ENCODE measurements at regions not wholly inside any gene's neighbourhood (a gene's known extent, or its start where the extent isn't known, plus 50 kb on each side); places are given as distances from the start of the nearest gene placed in this dataset.

- Histone ChIP-seq H3K9me2 (replicated peaks; ENCODE audit: insufficient read depth, low read length) (no peaks in the 10 kb centered on the region), H3K9me3 (ENCODE audit: insufficient read depth, low read length) (no peaks in the 10 kb centered on the region), H3K27ac (ENCODE audit: low read depth, low read length) (no peak overlapping the region), H3F3A (ENCODE audit: insufficient read depth) (no peaks in the 10 kb centered on the region), H3K27me3 (ENCODE audit: low read length) (no peaks in the 10 kb centered on the region), H3K4me3 (ENCODE audit: insufficient read depth, low read length, poor library complexity, severe bottlenecking) (no peak overlapping the region), H2AFZ (ENCODE audit: low read depth, low read length, severe bottlenecking) (no peak overlapping the region), H3K9ac (ENCODE audit: low read length) (no peak overlapping the region), H3K4me2 (ENCODE audit: low read depth, low read length, poor library complexity, severe bottlenecking) (no peak overlapping the region), H3K79me2 (ENCODE audit: insufficient read depth, low read length) (no peaks in the 10 kb centered on the region), H3K36me3 (ENCODE audit: low read length) (no peaks in the 10 kb centered on the region), H4K20me1 (ENCODE audit: low read depth, low read length) (no peaks in the 10 kb centered on the region)
- TF ChIP-seq EZH2phosphoT487 (conservative IDR thresholded peaks at IDR 0.05; ENCODE audit: low read length), result no peak
- TF ChIP-seq CTCF (IDR thresholded peaks at IDR 0.05; ENCODE audit: insufficient read depth, low read length, poor library complexity, severe bottlenecking), result no peak
Observed at GRCh38 chr10:61115897-61116296, 171.9 kb upstream of the RHOBTB1 start.

GRCh38 chr10:61112771-61113170, 168.8 kb upstream of the RHOBTB1 start:
- no peaks in the 10 kb centered on the region for H3K36me3 ChIP-seq (ENCODE audit: low read length)
- TF ChIP-seq EZH2phosphoT487 (conservative IDR thresholded peaks at IDR 0.05; ENCODE audit: low read length) (no peak), CTCF (IDR thresholded peaks at IDR 0.05; ENCODE audit: insufficient read depth, low read length, poor library complexity, severe bottlenecking) (no peak)
- no peaks in the 10 kb centered on the region for H3F3A ChIP-seq (ENCODE audit: insufficient read depth)
- no peaks in the 10 kb centered on the region for H4K20me1 ChIP-seq (ENCODE audit: low read depth, low read length)
- H3K9ac ChIP-seq (ENCODE audit: low read length), result no peak overlapping the region
- no peak overlapping the region for H2AFZ ChIP-seq (ENCODE audit: low read depth, low read length, severe bottlenecking)
- H3K79me2 ChIP-seq (ENCODE audit: insufficient read depth, low read length), result no peaks in the 10 kb centered on the region
- no peak overlapping the region for H3K4me2 ChIP-seq (ENCODE audit: low read depth, low read length, poor library complexity, severe bottlenecking)
- H3K27me3 ChIP-seq (ENCODE audit: low read length), result no peaks in the 10 kb centered on the region
- no peak overlapping the region for H3K27ac ChIP-seq (ENCODE audit: low read depth, low read length)
- H3K9me2 ChIP-seq (replicated peaks; ENCODE audit: insufficient read depth, low read length), result no peaks in the 10 kb centered on the region
- no peaks in the 10 kb centered on the region for H3K9me3 ChIP-seq (ENCODE audit: insufficient read depth, low read length)
- H3K4me3 ChIP-seq (ENCODE audit: insufficient read depth, low read length, poor library complexity, severe bottlenecking), result no peak overlapping the region

- no peak overlapping the region for H2AFZ ChIP-seq (ENCODE audit: low read depth, low read length, severe bottlenecking)
- no peak overlapping the region for H3K4me3 ChIP-seq (ENCODE audit: insufficient read depth, low read length, poor library complexity, severe bottlenecking)
- no peaks in the 10 kb centered on the region for H3K36me3 ChIP-seq (ENCODE audit: low read length)
- H3K9me3 ChIP-seq (ENCODE audit: insufficient read depth, low read length), result no peaks in the 10 kb centered on the region
- no peaks in the 10 kb centered on the region for H3F3A ChIP-seq (ENCODE audit: insufficient read depth)
- H3K9me2 ChIP-seq (replicated peaks; ENCODE audit: insufficient read depth, low read length), result no peaks in the 10 kb centered on the region
- H3K27ac ChIP-seq (ENCODE audit: low read depth, low read length), result no peak overlapping the region
- no peaks in the 10 kb centered on the region for H3K27me3 ChIP-seq (ENCODE audit: low read length)
- TF ChIP-seq CTCF (IDR thresholded peaks at IDR 0.05; ENCODE audit: insufficient read depth, low read length, poor library complexity, severe bottlenecking) (no peak), EZH2phosphoT487 (conservative IDR thresholded peaks at IDR 0.05; ENCODE audit: low read length) (no peak)
- H3K4me2 ChIP-seq (ENCODE audit: low read depth, low read length, poor library complexity, severe bottlenecking), result no peak overlapping the region
- no peak overlapping the region for H3K9ac ChIP-seq (ENCODE audit: low read length)
- no peaks in the 10 kb centered on the region for H4K20me1 ChIP-seq (ENCODE audit: low read depth, low read length)
- no peaks in the 10 kb centered on the region for H3K79me2 ChIP-seq (ENCODE audit: insufficient read depth, low read length)
Observed at GRCh38 chr10:61110936-61111335, 167.0 kb upstream of the RHOBTB1 start.

Measured in SU-DHL-6 (cell line).